DMS79 (cell line): ENCODE measurements at regions not wholly inside any gene's neighbourhood (a gene's known extent, or its start where the extent isn't known, plus 50 kb on each side); places are given as distances from the start of the nearest gene placed in this dataset.

Experiments used
- DNase-seq: peaks from one replicate; lab custom pipeline; 2025; lab: John Stamatoyannopoulos, UW

- DNase-seq, result no peak
These were observed 234.8 kb downstream of the PIK3R1 start for GRCh38 chr5:68450245-68450852.

- no peak for DNase-seq
These were observed 236.7 kb downstream of the PIK3R1 start for GRCh38 chr5:68452286-68452685.

GRCh38 chr5:68454172-68454571, 238.6 kb downstream of the PIK3R1 start:
- no peak for DNase-seq

- no peak for DNase-seq
These were observed 239.2 kb downstream of the PIK3R1 start for GRCh38 chr5:68454766-68455165.

- DNase-seq, result no peak
These were observed 239.7 kb downstream of the PIK3R1 start for GRCh38 chr5:68455216-68455615.

DNA sequence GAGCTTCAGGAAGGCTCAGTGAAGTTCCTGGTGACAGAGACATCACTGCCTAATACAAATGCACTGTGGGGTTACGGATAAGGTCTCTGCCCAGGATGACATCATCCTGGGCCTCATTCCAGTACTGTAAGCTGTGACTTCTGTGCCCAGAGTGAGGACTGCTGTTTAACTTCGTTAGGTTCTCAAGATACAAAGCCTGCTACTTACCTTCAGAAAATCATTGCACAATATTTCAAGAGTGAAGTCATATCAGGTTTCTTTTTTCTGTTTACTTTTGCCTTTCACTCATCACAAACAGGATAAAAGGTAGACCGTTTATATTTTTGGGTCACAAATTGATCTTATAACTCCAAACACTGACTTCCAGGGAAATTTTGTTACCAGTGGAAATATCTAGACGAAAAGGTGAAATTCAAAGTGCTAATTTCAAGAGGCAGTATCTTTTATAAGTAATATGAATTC, 241.2 kb downstream of the PIK3R1 start:
- DNase-seq, result peak; percentile 37

DNA sequence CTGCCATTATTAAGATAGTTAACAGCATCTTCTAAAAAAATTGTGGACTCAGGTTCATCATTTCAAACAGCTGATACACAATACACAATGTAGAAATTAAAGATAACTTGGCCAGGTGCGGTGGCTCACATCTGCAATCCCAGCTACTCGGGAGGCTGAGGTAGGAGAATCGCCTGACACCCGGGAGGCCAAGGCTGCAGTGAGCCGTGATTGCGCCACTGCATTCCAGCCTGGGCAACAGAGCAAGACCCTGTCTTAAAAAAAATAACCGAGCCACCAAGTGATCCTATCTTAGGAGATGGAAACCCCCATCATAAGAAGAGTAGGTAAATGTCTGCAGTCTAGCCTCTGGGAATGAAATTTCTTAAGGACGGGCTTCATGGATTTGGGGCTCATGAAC, 241.7 kb downstream of the PIK3R1 start:
- no peak for DNase-seq

- DNase-seq, result no peak
These were observed 243.0 kb downstream of the PIK3R1 start for GRCh38 chr5:68458416-68459021.

- DNase-seq, result peak; percentile 1
These were observed 243.7 kb downstream of the PIK3R1 start for GRCh38 chr5:68459093-68459809.

GRCh38 chr5:68459810-68460139, 244.2 kb downstream of the PIK3R1 start:
- no peak for DNase-seq

GRCh38 chr5:68460147-68460798, 244.7 kb downstream of the PIK3R1 start:
- no peak for DNase-seq

DNA sequence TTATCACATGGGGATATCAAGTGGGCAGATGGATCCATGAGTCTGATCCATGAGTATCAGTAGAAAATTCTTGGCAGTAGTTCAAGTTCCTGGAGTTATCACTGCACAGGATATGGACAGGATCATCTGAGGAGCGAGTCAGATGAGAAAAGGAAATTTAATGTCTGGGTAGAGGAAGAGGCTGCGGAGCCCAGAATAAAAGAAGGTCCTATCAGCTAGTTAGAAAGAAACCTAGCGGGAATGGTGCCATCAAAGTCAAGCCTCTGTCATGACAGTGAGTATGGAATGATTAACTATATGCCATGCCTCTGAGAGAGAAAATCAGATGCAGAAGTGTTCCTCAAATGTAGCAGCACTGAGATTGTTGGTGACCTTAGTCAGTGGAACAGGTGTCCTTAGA, 248.1 kb downstream of the PIK3R1 start:
- DNase-seq, result no peak

DNA sequence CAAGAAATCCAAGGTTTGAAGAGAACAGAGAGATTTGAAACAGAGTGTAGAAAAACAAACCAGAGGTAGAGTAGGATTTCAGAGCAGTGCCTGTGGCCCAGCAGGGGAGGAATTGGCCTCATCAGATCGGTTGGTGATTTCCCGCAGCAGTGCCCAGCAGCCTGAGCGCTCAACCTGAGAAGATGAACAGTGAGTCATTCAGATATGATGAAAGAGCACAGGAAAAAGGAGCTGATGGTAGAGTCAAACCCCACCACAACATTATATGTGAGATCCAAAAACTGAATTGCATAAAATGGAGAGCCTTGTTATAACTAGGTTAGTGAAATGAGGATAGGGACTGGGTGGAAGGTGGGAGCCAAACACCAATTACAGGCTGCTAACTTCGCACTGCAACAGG, 248.9 kb downstream of the PIK3R1 start:
- no peak for DNase-seq

- DNase-seq, result no peak
These were observed 249.6 kb downstream of the PIK3R1 start for GRCh38 chr5:68465133-68465532.

DNA sequence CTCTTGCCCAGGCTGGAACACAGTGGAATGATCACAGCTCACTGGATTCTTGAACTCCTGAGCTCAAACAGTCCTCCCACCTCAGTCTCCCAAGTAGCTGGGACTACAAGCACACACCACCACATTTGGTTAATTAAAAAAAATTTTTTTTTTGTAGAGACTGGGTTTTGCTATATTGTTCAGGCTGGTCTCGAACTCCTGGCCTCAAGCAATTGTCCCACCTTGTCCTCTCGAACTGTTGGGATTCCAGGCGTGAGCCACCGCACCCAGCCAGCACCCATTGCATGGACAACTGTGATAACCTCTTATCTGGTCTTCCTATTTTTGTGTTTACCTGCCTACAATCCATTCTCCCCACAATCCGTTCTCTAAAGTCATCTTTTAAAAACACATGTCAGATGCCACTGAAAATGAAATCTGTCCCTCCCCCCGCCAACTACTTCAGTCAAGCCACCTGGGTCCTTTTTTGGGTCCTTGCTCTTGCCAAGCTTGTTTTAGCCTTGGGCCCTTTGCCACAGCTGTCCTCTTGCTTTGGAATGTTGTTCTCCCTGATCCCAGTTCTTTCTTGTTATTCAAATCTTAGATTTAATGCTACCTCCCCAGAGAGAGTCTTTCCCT, 250.5 kb downstream of the PIK3R1 start:
- DNase-seq, result no peak

- no peak for DNase-seq
These were observed 251.7 kb downstream of the PIK3R1 start for GRCh38 chr5:68467208-68467607.

- no peak for DNase-seq
These were observed 252.2 kb downstream of the PIK3R1 start for GRCh38 chr5:68467794-68468193.

DNA sequence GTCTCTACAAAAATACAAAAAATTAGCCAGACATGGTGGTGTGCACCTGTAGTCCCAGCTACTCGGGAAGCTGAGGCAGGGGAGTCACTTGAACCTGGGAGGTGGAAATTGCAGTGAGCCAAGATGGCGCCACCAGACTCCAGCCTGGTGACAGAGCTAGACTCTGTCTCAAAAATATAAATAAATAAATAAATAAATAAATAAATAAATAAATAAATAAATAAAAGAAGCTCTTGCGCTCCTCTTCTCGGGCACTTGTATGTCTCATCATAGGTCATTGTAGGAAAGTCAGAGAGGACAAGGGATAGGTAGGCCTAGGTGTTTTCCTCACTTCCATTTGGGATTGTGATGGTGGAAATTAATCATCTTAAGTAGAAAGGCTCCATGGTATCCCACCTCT, 252.8 kb downstream of the PIK3R1 start:
- no peak for DNase-seq

DNA sequence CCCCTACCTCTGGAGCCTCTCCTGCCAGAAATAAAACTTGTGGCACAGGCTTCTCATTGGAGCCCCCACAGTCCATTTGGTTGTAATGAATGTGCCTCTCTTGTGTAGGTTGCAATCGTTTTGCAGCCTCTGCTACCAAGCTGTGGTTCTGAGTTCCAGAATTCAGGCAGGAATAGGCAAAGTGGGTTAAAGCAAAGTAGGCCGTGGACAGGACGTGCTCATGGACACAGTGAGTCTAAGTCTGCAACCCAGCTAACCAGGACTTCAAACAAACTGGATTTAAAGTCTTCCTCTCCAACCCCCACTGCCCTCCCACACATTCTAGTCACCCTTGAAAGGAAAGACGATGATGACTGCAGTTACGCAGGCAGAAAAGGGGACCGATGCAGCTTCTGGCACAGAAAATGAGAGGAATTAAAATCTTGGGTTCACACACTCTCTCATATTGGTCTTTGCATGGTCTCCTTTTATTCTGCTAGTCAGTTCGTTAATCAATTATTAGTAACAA, 260.0 kb downstream of the PIK3R1 start:
- no peak for DNase-seq

DNA sequence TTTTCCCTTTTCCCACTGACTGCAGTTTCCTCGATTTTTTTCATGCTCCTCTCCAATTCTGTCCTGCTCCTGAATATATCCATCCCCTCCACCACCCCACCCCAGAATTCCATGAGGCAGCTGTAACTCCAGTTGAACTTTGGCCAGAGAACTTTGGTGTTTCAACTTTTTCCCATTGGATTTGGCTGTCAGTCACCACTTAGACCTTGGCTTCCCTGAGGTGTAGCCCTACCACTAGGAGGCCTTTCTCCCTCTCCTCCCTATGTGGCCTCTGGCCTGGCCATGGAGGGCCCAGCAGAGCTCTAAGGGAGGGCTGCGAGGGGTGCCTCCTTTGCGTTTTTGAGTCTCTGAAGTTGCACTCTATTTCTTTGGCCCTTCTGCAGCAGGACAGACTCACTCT, 261.3 kb downstream of the PIK3R1 start:
- DNase-seq, result no peak

GRCh38 chr5:68478301-68479095, 262.9 kb downstream of the PIK3R1 start:
- DNase-seq, result no peak

- DNase-seq, result no peak
These were observed 264.0 kb downstream of the PIK3R1 start for GRCh38 chr5:68479524-68479923.
